Stimulated activated CD4-positive, alpha-beta T cell treated with anti-CD3 and anti-CD28 coated beads, Interleukin-4, amount 100 ng/mL, for 4 hours (primary cell): ENCODE measurements at regions not wholly inside any gene's neighbourhood (a gene's known extent, or its start where the extent isn't known, plus 50 kb on each side); places are given as distances from the start of the nearest gene placed in this dataset.

Source experiments
- DNase-seq, 2 experiments: peaks; one replicate each; pipeline ENCODE4 v3.0.0-alpha.2; 2020

GRCh38 chr5:157924931-157925729 lies 66.2 kb upstream of the CLINT1 start:
- DNase-seq: no peak

- no peak for DNase-seq
Observed at GRCh38 chr5:157924490-157924889, 65.5 kb upstream of the CLINT1 start.

- no peak for DNase-seq
Observed at GRCh38 chr5:157923765-157924164, 64.8 kb upstream of the CLINT1 start.

GRCh38 chr5:157922026-157922425 lies 63.1 kb upstream of the CLINT1 start:
- DNase-seq: no peak

GRCh38 chr5:157920828-157921170 lies 61.9 kb upstream of the CLINT1 start:
- no peak for DNase-seq

- DNase-seq: no peak
Observed at GRCh38 chr5:157918811-157919742, 60.1 kb upstream of the CLINT1 start.

- DNase-seq: peak; percentile 50 to 57
Observed at GRCh38 chr5:157917899-157918809, 59.2 kb upstream of the CLINT1 start.

- DNase-seq: no peak
Observed at GRCh38 chr5:157917491-157917890, 58.5 kb upstream of the CLINT1 start.

GRCh38 chr5:157915638-157916037 lies 56.7 kb upstream of the CLINT1 start:
- no peak for DNase-seq

- no peak for DNase-seq
Observed at GRCh38 chr5:157914151-157914788, 55.3 kb upstream of the CLINT1 start.

GRCh38 chr5:157913575-157913974 lies 54.6 kb upstream of the CLINT1 start:
- no peak for DNase-seq

- DNase-seq: no peak
Observed at GRCh38 chr5:157912621-157913325, 53.8 kb upstream of the CLINT1 start.

- DNase-seq: no peak
Observed at GRCh38 chr5:157911568-157911967, 52.6 kb upstream of the CLINT1 start.
